Heart left ventricle (tissue), 16 donors: ENCODE measurements at regions not wholly inside any gene's neighbourhood (a gene's known extent, or its start where the extent isn't known, plus 50 kb on each side); places are given as distances from the start of the nearest gene placed in this dataset.
A peak's percentile ranks its signal among the peaks of the same experiment; 100 is the strongest.

Experiments
- ATAC-seq, 4 donors: fragments of 200-7000 bp; cut with Tn5 transposase; one replicate each; pipeline ENCODE4 v1.9.1; 2020 to 2022; ENCODE audit warnings: moderate library complexity in 4 of 4, mild to moderate bottlenecking in 3 of 4, moderate number of reproducible peaks in 1 of 4
- DNase-seq, 5 donors: peaks; one replicate each; pipeline ENCODE4 v3.0.0-alpha.2; 2020
- H3K27ac ChIP-seq, 12 donors: fragments of 200-600 bp; sonication (generic) in 4 of 12; one replicate each; pipeline versions ENCODE4 v1.5.0 to v1.8.0; 2016 to 2022; ENCODE audit warnings: mild to moderate bottlenecking in 2 of 12
- H3K27me3 ChIP-seq, 9 donors: fragments of 200-600 bp; sonication (generic) in 2 of 9; one replicate each; pipeline versions ENCODE4 v1.5.1 to v1.8.0; 2016 to 2022; ENCODE audit warnings: mild to moderate bottlenecking in 3 of 9
- H3K36me3 ChIP-seq, 9 donors: fragments of 200-600 bp; sonication (generic) in 2 of 9; one replicate each; pipeline versions ENCODE4 v1.5.0 to v1.8.0; 2018 to 2022; ENCODE audit warnings: mild to moderate bottlenecking in 2 of 9
- H3K4me1 ChIP-seq, 12 donors: fragments of 200-600 bp; sonication (generic) in 4 of 12; one replicate each; pipeline versions ENCODE4 v1.5.0 to v1.8.0; 2016 to 2022; ENCODE audit warnings: mild to moderate bottlenecking in 3 of 12
- H3K4me3 ChIP-seq, 12 donors: fragments of 200-600 bp; sonication (generic) in 4 of 12; one replicate each; pipeline versions ENCODE4 v1.5.0 to v1.8.0; 2017 to 2022; ENCODE audit warnings: mild to moderate bottlenecking in 9 of 12, moderate library complexity in 4 of 12
- H3K9me3 ChIP-seq, 12 donors: fragments of 200-600 bp; sonication (generic) in 4 of 12; one replicate each; pipeline versions ENCODE4 v1.5.0 to v1.8.0; 2016 to 2022; ENCODE audit warnings: mild to moderate bottlenecking in 1 of 12
- POLR2A ChIP-seq, 2 donors: fragments of 450-650 bp; IDR thresholded peaks; one replicate each; pipeline ENCODE4 v1.6.1; 2017; ENCODE audit warnings: antibody characterized with exemption in 2 of 2, mild to moderate bottlenecking in 2 of 2, moderate library complexity in 2 of 2
- WGBS, 4 donors: extraction: QIAGEN DNeasy Blood & Tissue Kit in 2 of 4; methylation state at CpG; one replicate each; pipeline versions ENCODE4 v1.1.5 to v1.1.7; 2013 to 2018; 5-methylcytosine and 5-hydroxymethylcytosine counted together
- intact Hi-C, 10 donors: fragments of 100-400 bp; cut with DNase I; formaldehyde crosslinking; loops; one replicate each; pipeline versions ENCODE4 v1.11.1 to v1.14.2; 2022
- TF ChIP-seq, protein P1 (sequence below), 12 donors: fragments of 200-600 bp; sonication (generic) in 4 of 12; IDR thresholded peaks; one replicate each; pipeline versions ENCODE4 v1.5.0 to v1.8.0; 2018 to 2022; ENCODE audit warnings: antibody characterized with exemption in 12 of 12, mild to moderate bottlenecking in 5 of 12
- donor health status: ischemic (EF 13 %, LVEDD 7.1; RV severe dilation, severe dysfunction).
- donor health status: healthy with polysubstance abuse.
- donor health status: DM: no; HTN: yes; CAD: no.
- donor health status: DM: no; HTN: no; CAD: no.
- donor health status: ischemic (EF 25% LVEDD 6.9; RV normal size, moderate dysfunction).
- donor health status: ischemic (EF 25% LVEDD 5.7; RV mildly dilated, moderate dysfunction).
- donor health status: healthy.
- donor health status: DM: yes; HTN: yes; CAD: no.
- donor health status: ischemic (EF 35%, LVEDD 5.7; RV mildly dilated, moderate dysfunction).
- donor health status: nonischemic (EF 11% LVEDD 7.7; RV severe dilation, severe dysfunction).
- donor health status: DM: yes; HTN: yes; CAD: no.
- donor health status: PGD.
- donor health status: ischemic (EF 29% LVEDD 5.4; RV normal size, mild dysfunction).
- donor health status: nonischemic (EF 23%, LVEDD 6.1; RV moderate dilation, normal function).

DNA sequence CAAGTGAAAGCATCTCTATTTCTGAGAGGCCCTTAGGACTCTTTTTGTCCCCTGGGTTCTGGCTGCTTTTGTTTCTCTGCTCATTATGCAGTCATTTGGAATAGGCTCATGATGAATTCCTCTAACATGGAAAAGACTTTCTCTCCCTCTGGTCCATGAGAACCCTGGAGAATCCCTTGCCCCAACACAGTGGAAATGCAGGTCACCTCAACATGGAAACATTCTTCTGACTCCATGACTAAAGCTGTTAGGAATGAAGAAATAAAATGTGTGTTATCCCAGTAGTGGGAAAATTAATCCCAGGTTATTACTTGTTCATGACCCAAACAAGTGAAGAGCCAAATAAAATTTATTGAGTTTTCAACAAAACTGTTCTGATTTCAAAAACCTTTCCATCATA, 458.6 kb downstream of the EPM2A start:
- intact Hi-C loops: no loop called here
- Histone ChIP-seq H3K27me3 (no peaks in the 10 kb centered on the region), H3K4me3 (no peak overlapping the region), H3K36me3 (no peaks in the 10 kb centered on the region), H3K4me1 (peaks cover 0 to 9% (median 4%) of the 10 kb centered on the region in 12 donors), H3K27ac (peak overlapping the region in 1 of 12 donors; percentile 3), H3K9me3 (no peaks in the 10 kb centered on the region)
- TF ChIP-seq, protein P1, sequence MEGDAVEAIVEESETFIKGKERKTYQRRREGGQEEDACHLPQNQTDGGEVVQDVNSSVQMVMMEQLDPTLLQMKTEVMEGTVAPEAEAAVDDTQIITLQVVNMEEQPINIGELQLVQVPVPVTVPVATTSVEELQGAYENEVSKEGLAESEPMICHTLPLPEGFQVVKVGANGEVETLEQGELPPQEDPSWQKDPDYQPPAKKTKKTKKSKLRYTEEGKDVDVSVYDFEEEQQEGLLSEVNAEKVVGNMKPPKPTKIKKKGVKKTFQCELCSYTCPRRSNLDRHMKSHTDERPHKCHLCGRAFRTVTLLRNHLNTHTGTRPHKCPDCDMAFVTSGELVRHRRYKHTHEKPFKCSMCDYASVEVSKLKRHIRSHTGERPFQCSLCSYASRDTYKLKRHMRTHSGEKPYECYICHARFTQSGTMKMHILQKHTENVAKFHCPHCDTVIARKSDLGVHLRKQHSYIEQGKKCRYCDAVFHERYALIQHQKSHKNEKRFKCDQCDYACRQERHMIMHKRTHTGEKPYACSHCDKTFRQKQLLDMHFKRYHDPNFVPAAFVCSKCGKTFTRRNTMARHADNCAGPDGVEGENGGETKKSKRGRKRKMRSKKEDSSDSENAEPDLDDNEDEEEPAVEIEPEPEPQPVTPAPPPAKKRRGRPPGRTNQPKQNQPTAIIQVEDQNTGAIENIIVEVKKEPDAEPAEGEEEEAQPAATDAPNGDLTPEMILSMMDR (IDR thresholded peaks at IDR 0.05): no peak
- TF ChIP-seq POLR2A (IDR thresholded peaks at IDR 0.05): no peak
- ATAC-seq (no peak), DNase-seq (no peak)

DNA sequence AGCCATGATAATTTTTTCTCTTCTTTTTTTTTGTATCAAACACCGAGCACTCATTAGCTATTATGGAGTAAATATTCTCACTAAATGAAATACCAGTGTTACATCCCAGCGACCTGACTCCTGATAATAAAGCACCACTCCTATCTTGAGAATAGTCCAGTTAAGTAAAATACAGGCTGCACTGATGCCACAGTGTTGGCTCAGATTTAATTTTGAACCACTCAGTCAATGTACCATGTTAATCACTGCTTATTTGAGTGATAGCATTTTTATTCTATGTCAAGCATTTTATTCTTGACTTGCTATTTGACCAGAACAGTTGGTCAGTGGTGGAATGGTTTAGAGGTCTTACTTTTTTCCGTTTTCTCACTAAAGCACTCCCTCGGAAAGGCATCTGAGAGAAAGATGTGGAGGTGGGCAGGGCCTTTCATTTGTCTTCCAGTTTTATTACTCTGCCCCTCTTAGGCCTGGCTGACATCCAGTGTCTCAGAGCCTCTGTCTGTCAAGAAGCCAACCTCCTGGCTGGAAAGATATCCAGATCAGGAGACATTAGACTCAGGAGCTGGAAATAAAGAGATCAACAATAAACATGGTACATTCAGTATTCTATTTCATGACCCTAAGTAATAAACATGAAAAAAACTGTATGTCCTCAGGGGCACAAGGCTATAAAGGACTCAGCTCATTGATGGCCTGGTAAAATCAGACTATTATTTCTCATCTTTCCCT, 457.8 kb downstream of the EPM2A start:
- ATAC-seq (peak; percentile 26 to 74 (median 56)), DNase-seq (peak in 2 of 5 donors; percentile 25 to 37)
- H3K36me3 ChIP-seq: no peaks in the 10 kb centered on the region
- peaks cover 0 to 9% (median 4%) of the 10 kb centered on the region in 12 donors for H3K4me1 ChIP-seq
- WGBS, 4 donors: 61 to 70% (median 63%) methylated on average over 4 of the region's 4 CpGs
- H3K9me3 ChIP-seq: no peaks in the 10 kb centered on the region
- H3K27me3 ChIP-seq: no peaks in the 10 kb centered on the region
- intact Hi-C loops: no loop called here
- H3K4me3 ChIP-seq: no peak overlapping the region
- H3K27ac ChIP-seq: peak overlapping the region in 4 of 12 donors; percentile 3 to 50 (median 12)
- TF ChIP-seq POLR2A (IDR thresholded peaks at IDR 0.05): no peak
- TF ChIP-seq, protein P1 (IDR thresholded peaks at IDR 0.05): no peak

DNA sequence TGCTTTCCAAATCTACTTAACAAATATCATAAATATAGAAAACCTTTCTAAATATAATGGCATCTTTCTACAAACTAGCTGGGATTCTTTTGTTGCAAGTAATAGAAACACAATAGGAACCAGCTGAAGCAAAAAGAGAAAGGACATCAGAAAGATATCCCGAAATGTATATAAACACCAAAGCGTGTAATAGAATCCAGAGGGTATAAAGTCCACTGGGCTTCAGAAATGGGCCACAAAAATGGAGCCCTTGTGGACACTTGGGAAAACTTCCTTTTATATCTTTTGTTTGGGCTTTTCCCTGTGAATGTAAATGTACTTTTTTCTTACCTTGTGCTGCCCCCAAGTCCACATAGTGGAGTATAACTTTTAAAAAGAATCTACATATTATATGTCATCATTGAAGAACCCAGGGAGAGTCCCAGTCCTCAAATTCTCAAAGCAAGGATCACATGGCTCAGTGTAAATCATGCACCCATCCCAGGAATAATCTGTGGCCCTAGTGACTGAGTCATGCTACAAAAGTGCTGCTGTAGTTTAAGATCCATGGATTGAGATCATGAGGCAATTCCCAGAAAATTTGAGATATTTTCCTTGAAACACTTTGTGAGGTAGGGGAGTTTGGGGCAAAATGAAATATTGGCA, 457.0 kb downstream of the EPM2A start:
- ATAC-seq: no peak
- Histone ChIP-seq H3K9me3 (no peaks in the 10 kb centered on the region), H3K27ac (peak overlapping the region in 2 of 12 donors; percentile 3 to 22), H3K4me3 (no peak overlapping the region), H3K36me3 (no peaks in the 10 kb centered on the region), H3K27me3 (no peaks in the 10 kb centered on the region), H3K4me1 (peaks cover 0 to 9% (median 4%) of the 10 kb centered on the region in 12 donors)
- WGBS, 4 donors: 80 to 88% (median 83%) methylated on average over 2 of the region's 2 CpGs
- intact Hi-C loops: no loop called here
- TF ChIP-seq, protein P1 (IDR thresholded peaks at IDR 0.05): no peak
- TF ChIP-seq POLR2A (IDR thresholded peaks at IDR 0.05): no peak
- no peak for DNase-seq

DNA sequence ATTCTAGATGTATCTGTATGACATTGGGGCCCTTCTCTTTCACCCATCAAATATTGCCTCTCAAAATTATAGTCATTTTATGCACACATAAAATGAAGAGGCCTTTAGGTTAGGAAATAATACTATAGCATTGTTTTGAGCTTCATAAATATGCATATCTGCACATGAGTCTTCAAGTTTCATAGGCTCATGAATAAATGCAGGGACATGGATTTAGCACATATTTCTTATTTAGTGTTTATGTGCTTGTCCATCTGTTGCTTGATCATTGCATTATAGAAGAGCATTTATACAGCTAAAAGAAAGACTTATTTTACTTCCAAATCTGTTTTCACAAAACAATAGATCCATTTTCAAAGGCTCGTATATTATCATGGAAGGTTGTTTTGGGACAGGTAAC, 455.8 kb downstream of the EPM2A start:
- H3K36me3 ChIP-seq: no peaks in the 10 kb centered on the region
- ATAC-seq (no peak), DNase-seq (no peak)
- no peak overlapping the region for H3K4me3 ChIP-seq
- H3K27ac ChIP-seq: no peak overlapping the region
- 80 to 96% (median 95%) methylated on average over 1 of the region's 1 CpG for WGBS, 4 donors
- H3K27me3 ChIP-seq: no peaks in the 10 kb centered on the region
- TF ChIP-seq, protein P1 (IDR thresholded peaks at IDR 0.05): no peak
- TF ChIP-seq POLR2A (IDR thresholded peaks at IDR 0.05): no peak
- peaks cover 0 to 9% (median 4%) of the 10 kb centered on the region in 12 donors for H3K4me1 ChIP-seq
- H3K9me3 ChIP-seq: peaks cover 0 to 5% (median 0%) of the 10 kb centered on the region in 12 donors
- intact Hi-C loops: no loop called here
